Activated CD8-positive, alpha-beta memory T cell treated with anti-CD3 and anti-CD28 coated beads for 48 hours (primary cell): ENCODE measurements at regions not wholly inside any gene's neighbourhood (a gene's known extent, or its start where the extent isn't known, plus 50 kb on each side); places are given as distances from the start of the nearest gene placed in this dataset.

ENCODE experiments used
- DNase-seq, 3 experiments: peaks; one replicate each; pipeline ENCODE4 v3.0.0-alpha.2; 2020; ENCODE audit warnings: low read depth in 2 of 3, low spot score in 2 of 3

DNA sequence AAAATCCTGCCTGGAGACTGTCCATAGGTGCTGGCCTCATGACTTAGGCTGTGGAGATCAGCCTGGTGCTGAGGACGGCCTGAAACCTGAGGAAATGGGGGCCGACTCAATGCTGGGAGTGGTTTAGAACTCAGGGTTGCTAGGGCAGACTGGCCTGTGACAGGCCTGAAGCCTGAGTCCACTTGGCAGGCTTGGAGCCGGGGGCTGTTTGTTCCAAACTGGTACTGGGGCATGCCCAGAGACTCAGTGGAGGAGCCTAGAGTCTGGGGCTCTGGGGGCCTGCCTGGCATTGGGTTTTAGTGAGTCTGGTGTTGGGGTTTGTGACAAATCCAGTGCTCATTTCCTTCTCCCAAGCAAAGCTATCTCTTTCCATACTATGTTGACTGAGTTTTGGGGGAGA is 489.7 kb upstream of the CNKSR2 start:
- DNase-seq: no peak

GRCh38 chrX:20863649-20864048 is 510.6 kb upstream of the CNKSR2 start:
- DNase-seq: no peak

DNA sequence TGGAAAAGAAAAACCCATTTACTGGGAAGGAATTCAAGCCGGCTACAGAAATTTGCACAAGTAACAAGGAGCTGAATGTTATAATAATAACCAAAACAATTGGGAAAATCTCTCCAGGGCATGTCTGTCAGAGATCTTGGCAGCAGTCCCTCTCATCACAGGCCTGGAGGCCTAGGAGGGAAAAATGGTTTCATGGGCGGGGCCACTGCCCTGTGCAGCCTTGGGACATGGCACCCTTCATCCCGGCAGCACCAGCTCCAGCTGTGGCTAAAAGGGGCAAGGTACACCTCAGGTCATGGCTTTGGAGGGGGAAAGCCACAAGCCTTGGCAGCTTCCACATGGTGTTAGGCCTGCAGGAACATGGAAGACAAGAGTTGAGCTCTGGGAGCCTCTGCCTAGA is 513.1 kb upstream of the CNKSR2 start:
- DNase-seq: no peak

DNA sequence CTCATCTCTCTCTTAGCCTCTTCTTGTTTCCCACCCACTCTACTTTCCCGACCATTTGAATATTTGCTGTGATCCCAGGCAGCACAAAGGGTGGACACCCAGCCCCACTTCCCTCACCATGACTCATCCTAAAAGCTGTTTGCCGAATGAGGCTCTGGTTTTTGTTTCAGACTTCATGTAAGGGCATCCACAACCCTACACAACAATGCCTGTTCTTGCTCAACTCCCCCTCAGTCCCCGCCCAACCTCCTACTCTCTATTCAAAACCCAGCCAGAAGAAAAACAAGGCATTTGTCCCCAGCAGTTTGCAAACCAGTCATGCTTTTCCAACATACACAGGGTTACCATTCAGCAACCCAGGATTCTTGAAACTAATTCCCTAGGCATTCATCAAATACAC is 516.5 kb upstream of the CNKSR2 start:
- DNase-seq: no peak

- DNase-seq: no peak
These were observed 535.7 kb upstream of the CNKSR2 start for GRCh38 chrX:20838477-20838876.

GRCh38 chrX:20829665-20830491 is 544.3 kb upstream of the CNKSR2 start:
- no peak for DNase-seq

DNA sequence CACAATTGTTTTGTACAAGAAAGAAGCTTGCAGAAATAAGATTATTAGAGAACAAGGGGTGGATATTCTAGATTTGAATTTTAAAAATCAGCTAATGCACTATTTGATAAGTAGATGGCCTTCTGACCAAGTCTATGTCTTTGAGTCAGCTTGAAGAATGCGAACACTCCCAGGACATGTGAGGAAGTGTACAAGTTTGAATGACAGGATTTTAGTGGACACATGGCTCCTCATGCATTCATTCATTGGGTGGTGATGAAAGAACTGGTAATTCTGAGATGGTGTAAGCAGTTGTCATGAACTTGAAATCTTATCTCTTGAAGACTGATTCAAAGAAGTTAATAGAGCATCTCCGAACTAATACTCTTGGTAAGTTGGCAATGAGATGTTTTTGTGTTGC is 548.2 kb upstream of the CNKSR2 start:
- DNase-seq: no peak

DNA sequence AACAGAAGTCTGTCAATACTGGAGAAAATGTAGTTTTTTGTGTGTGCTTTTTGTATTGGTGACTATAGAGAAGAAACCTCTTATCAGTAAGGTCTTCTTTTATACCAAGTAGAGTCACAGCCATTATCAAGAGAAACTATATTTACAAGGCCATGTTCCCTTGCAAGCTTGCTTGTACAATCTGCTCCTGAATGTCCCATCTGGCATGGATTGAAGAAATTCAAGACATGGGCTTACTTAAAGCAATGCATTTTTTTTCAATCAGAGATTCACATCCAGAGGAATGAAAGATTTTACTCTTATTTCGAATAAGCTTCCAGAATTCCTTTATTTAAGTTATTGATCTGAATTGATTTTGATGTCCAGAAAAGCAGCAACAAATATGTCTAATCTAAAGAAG is 537.3 kb upstream of the RPS6KA3 start:
- no peak for DNase-seq

GRCh38 chrX:20802036-20802435 is 535.3 kb upstream of the RPS6KA3 start:
- no peak for DNase-seq

- DNase-seq: no peak
These were observed 529.7 kb upstream of the RPS6KA3 start for GRCh38 chrX:20796450-20796849.

DNA sequence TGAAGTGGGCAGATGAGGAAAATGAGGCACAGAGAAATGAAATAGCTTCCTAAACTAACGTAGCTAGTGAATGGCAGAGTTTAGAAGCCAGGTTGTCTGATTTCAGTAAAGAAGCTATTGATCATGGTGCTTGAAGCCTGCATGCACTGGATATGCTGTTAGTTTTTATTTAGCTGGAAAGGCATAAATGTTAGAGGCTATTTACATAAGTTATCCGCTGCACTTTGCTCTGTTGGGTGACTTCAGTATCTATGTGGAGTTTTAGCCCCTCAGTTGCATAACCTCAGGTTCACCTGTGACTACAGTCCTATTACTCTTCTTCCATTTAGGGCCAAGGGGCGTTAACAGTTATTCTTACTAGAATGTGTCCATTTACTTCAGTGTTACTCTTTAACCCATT is 522.4 kb upstream of the RPS6KA3 start:
- no peak for DNase-seq

- no peak for DNase-seq
These were observed 500.6 kb upstream of the RPS6KA3 start for GRCh38 chrX:20767346-20767745.

DNA sequence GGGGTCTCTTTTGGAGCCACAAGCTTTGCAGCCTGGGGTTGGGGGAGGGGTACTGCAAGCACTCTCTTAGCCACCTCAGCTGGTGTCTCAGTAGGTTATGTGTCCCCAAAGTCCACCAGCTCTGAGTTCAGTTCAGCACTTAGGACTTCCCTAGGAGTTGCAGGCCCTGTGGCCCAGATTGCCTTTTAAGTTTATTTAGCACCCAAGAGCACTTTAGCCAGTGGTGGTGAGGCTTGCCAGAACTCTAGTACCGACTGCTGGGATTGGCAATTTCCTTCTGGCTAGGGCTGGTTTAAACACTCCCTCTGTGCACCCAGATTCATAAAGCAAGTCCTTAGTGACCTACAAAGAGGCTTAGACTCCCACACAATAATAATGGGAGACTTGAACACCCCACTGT is 489.9 kb upstream of the RPS6KA3 start:
- no peak for DNase-seq

- no peak for DNase-seq
These were observed 486.4 kb upstream of the RPS6KA3 start for GRCh38 chrX:20753076-20753475.

DNA sequence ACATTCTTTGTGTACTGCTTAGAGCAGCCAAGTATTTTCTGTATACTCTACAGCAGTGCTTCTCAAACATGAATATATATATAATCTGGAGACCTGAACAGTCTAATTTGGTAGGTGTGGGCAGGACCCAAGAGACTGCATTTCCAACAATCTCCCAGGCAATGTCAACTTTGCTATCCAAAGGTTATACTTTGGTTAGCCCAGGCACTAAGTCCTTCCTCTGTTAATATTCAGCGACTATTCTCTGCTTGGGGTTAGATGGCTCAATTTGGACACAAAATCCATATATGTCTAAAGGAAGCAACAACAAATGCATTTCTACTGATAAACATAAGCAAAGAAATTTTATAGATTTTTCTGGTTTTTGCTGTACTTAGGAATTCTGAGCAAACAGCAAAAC is 480.0 kb upstream of the RPS6KA3 start:
- DNase-seq: no peak

DNA sequence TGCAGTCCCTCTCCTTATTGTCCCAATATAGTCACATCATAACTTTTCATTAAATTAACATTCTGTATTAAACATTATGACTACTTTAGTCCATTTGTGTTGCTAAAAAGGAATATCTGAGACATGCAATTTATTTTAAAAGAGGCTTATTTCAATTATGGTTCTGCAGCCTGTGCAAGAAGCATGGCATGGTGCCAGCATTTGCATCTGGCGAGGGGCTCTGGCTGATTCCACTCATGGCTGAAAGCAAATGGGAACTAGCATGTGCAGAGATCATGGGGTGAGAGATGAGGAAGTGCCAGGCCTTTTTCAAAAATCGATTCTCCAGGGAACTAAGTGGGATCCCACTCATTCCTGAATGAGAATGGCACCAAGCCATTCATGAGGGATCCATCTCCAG is 476.3 kb upstream of the RPS6KA3 start:
- no peak for DNase-seq

- no peak for DNase-seq
These were observed 475.4 kb upstream of the RPS6KA3 start for GRCh38 chrX:20742106-20742505.

- DNase-seq: no peak
These were observed 473.7 kb upstream of the RPS6KA3 start for GRCh38 chrX:20740443-20740842.

- no peak for DNase-seq
These were observed 472.5 kb upstream of the RPS6KA3 start for GRCh38 chrX:20739038-20739745.

DNA sequence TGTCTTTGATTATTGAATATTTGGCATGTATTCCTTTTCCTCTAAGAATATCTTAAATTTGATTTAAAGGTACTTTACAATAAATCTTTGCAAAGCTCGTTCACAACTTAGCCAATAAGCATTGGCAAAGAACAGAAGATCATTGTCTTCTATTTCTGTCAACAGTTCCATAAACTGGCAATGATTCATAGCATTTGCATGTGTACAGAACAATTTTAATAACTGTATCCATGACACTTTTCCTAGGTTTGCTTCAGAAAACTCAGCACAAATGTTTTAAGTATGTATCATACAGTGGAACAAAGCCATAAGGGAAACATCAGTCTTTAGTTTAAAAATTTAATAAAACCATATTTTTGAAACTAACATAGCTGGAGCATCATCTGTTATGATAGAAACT is 462.7 kb upstream of the RPS6KA3 start:
- DNase-seq: no peak

DNA sequence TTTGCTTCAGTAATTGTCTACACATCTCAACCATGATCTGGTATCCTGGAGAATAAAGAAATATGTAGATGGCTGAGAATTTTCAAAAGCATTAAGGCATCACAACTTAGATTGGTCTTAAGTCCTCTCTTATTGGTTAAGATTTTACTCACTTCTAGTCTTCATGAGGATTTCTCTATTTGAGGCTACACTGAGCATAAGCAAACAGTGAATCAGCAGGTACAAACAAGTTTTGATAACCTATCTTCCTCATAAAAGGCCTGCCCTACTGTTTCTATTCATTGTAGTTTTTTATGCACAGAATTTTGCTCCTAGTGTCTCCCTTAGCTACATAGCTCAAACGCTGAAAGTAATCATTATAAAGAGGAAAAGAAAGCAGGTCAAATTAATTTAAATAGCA is 460.7 kb upstream of the RPS6KA3 start:
- DNase-seq: no peak

DNA sequence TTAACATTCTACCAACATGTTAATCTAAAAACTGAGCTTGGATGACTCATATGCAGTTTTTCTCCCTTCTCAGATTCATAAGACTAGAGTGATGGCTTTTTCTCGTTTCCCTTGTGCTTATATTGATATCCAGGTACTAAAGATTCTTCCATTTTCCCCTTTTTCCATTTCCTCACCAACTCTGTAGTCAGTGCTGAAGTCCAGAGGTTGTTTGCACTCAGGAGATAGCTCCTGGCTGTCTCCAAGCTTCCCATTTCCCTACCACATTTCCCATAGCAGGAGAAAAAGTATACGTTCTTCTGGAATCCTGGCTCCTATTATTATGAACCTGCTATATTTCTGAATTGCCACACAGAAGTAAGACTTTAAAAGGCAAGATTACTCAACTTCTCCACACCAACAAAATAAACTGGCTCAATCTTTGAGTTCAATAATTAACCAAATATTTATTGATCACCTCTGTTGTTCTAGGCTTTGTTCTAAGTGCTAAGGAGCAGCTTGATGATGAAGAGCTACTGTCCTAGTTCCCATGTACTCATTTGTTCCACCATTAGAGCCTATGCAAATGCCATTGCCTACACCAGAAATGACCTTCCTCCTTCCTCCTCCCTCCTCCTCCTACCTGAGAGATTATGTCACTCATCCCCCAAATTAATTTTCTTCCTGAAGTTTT is 454.4 kb upstream of the RPS6KA3 start:
- no peak for DNase-seq
